Keratinocyte (primary cell): ENCODE measurements at regions not wholly inside any gene's neighbourhood (a gene's known extent, or its start where the extent isn't known, plus 50 kb on each side); places are given as distances from the start of the nearest gene placed in this dataset.

Experiments
- DNase-seq: peaks from one replicate; pipeline ENCODE4 v3.0.0-alpha.2; 2011; ENCODE audit warnings: low read depth, missing footprints, low spot score
- FAIRE-seq: peaks from 2 replicates; lab custom pipeline; 2011; peaks lifted over from hg19 to GRCh38; lab: Jason Lieb, UNC
- H2AFZ ChIP-seq: 2 replicates; pipeline ENCODE4 v1.6.0; 2012; ENCODE audit warnings: low read length, control low read depth, inconsistent platforms; ENCODE audit not compliant: control insufficient read depth
- H3K27ac ChIP-seq: 2 replicates; pipeline ENCODE4 v1.5.1; 2011; ENCODE audit warnings: low read length; ENCODE audit not compliant: control insufficient read depth, insufficient read depth
- H3K27me3 ChIP-seq: 3 replicates; pipeline ENCODE4 v1.6.0; 2011; ENCODE audit warnings: low read length; ENCODE audit not compliant: control insufficient read depth, insufficient read depth; ENCODE audit errors: extremely low read depth
- H3K36me3 ChIP-seq, 2 experiments: 2 replicates in 1 of 2; 3 replicates in 1 of 2; pipeline ENCODE4 v1.5.1; 2011; ENCODE audit warnings: low read length in 2 of 2, mild to moderate bottlenecking in 1 of 2; ENCODE audit not compliant: control insufficient read depth in 2 of 2, insufficient read depth in 2 of 2; ENCODE audit errors: extremely low read depth in 1 of 2
- H3K4me1 ChIP-seq: 3 replicates; pipeline ENCODE4 v1.5.1; 2011; ENCODE audit warnings: low read length; ENCODE audit not compliant: control insufficient read depth, insufficient read depth; ENCODE audit errors: extremely low read depth
- H3K4me2 ChIP-seq: 3 replicates; pipeline ENCODE4 v1.6.0; 2011; ENCODE audit warnings: low read depth, low read length; ENCODE audit not compliant: control insufficient read depth, insufficient read depth; ENCODE audit errors: extremely low read depth
- H3K4me3 ChIP-seq, 3 experiments: fragments of 200-600 bp in 1 of 3; sonication (generic) in 1 of 3; 2 replicates in 2 of 3; 3 replicates in 1 of 3; pipeline ENCODE4 v1.5.1; 2011 to 2016; ENCODE audit warnings: low read length in 3 of 3, mild to moderate bottlenecking in 3 of 3, control low read depth in 2 of 3, inconsistent platforms in 1 of 3, low read depth in 1 of 3, mixed read lengths in 1 of 3, mixed run types in 1 of 3, moderate library complexity in 1 of 3; ENCODE audit not compliant: control insufficient read depth in 2 of 3, insufficient read depth in 2 of 3; ENCODE audit errors: extremely low read depth in 1 of 3
- H3K79me2 ChIP-seq: 2 replicates; pipeline ENCODE4 v1.6.0; 2012; ENCODE audit warnings: low read length; ENCODE audit not compliant: control insufficient read depth, insufficient read depth
- H3K9ac ChIP-seq: 3 replicates; pipeline ENCODE4 v1.6.0; 2011; ENCODE audit warnings: low read length; ENCODE audit not compliant: control insufficient read depth, insufficient read depth; ENCODE audit errors: extremely low read depth
- H3K9me1 ChIP-seq: 3 replicates; pipeline ENCODE4 v1.6.0; 2011; ENCODE audit warnings: low read length; ENCODE audit not compliant: control insufficient read depth, insufficient read depth; ENCODE audit errors: extremely low read depth
- H3K9me3 ChIP-seq: 2 replicates; pipeline ENCODE4 v1.5.1; 2012; ENCODE audit warnings: low read depth, low read length; ENCODE audit not compliant: control insufficient read depth
- H4K20me1 ChIP-seq: 3 replicates; pipeline ENCODE4 v1.6.0; 2011; ENCODE audit warnings: low read length; ENCODE audit not compliant: control insufficient read depth, insufficient read depth; ENCODE audit errors: extremely low read depth
- EZH2 ChIP-seq: IDR thresholded peaks from one replicate; pipeline ENCODE4 v1.6.1; 2012; ENCODE audit warnings: inconsistent platforms, mild to moderate bottlenecking, low read length, moderate library complexity
- dilution Hi-C: fragments of 300-500 bp; cut with MboI; formaldehyde crosslinking; loops from one replicate; pipeline ENCODE4 v1.7.0; 2020; ENCODE audit warnings: low sequenced_read_pairs; ENCODE audit not compliant: extremely low pct_ligation_motif_present
- TF ChIP-seq, protein P1 (sequence below), 3 experiments: IDR thresholded peaks in 1 of 3; conservative IDR thresholded peaks in 1 of 3; optimal IDR thresholded peaks in 1 of 3; 2 replicates in 2 of 3; 3 replicates in 1 of 3; pipeline versions ENCODE3 to v1.5.1; 2011; ENCODE audit warnings: low read length in 3 of 3, mild to moderate bottlenecking in 3 of 3, moderate library complexity in 2 of 3, control low read depth in 1 of 3, inconsistent platforms in 1 of 3; ENCODE audit not compliant: insufficient read depth in 2 of 3; ENCODE audit errors: extremely low read depth in 1 of 3

DNA sequence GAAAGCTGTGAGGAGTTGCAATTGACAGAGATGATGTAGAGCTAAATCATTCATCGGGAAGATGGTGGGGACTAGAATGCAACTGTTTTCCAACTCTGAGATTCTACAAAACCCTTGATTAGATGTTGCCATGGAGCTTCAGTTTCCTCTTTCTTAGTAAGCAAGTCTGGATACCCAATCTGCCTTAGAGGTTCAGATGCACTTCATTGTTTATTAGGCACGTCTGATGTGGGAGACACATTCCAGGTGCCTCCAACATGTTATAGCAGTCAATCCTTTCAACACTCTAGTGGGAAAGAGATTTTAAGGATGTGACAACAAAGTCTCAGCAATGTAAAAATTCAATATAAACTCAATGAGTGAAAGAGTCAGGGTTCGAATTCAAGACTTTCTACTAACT is 291.3 kb upstream of the PHYHIPL start:
- H3K9ac ChIP-seq: no peak overlapping the region
- H2AFZ ChIP-seq: no peak overlapping the region
- DNase-seq (no peak), FAIRE-seq (no peak)
- H3K4me3 ChIP-seq: no peak overlapping the region
- H3K9me3 ChIP-seq: no peaks in the 10 kb centered on the region
- no peaks in the 10 kb centered on the region for H4K20me1 ChIP-seq
- H3K4me2 ChIP-seq: no peak overlapping the region
- no peak for TF ChIP-seq EZH2
- TF ChIP-seq, protein P1, sequence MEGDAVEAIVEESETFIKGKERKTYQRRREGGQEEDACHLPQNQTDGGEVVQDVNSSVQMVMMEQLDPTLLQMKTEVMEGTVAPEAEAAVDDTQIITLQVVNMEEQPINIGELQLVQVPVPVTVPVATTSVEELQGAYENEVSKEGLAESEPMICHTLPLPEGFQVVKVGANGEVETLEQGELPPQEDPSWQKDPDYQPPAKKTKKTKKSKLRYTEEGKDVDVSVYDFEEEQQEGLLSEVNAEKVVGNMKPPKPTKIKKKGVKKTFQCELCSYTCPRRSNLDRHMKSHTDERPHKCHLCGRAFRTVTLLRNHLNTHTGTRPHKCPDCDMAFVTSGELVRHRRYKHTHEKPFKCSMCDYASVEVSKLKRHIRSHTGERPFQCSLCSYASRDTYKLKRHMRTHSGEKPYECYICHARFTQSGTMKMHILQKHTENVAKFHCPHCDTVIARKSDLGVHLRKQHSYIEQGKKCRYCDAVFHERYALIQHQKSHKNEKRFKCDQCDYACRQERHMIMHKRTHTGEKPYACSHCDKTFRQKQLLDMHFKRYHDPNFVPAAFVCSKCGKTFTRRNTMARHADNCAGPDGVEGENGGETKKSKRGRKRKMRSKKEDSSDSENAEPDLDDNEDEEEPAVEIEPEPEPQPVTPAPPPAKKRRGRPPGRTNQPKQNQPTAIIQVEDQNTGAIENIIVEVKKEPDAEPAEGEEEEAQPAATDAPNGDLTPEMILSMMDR (optimal IDR thresholded peaks at IDR 0.05 in 1 of 3, IDR thresholded peaks at IDR 0.05 in 1 of 3, conservative IDR thresholded peaks at IDR 0.05 in 1 of 3; ENCODE audit: extremely low read depth in 1 of 3, insufficient read depth in 2 of 3, low read length in 3 of 3): no peak
- dilution Hi-C loops: no loop called here
- H3K79me2 ChIP-seq: no peaks in the 10 kb centered on the region
- H3K27me3 ChIP-seq: no peaks in the 10 kb centered on the region
- H3K9me1 ChIP-seq: no peaks in the 10 kb centered on the region
- H3K4me1 ChIP-seq: no peaks in the 10 kb centered on the region
- H3K27ac ChIP-seq: no peak overlapping the region
- no peaks in the 10 kb centered on the region for H3K36me3 ChIP-seq

DNA sequence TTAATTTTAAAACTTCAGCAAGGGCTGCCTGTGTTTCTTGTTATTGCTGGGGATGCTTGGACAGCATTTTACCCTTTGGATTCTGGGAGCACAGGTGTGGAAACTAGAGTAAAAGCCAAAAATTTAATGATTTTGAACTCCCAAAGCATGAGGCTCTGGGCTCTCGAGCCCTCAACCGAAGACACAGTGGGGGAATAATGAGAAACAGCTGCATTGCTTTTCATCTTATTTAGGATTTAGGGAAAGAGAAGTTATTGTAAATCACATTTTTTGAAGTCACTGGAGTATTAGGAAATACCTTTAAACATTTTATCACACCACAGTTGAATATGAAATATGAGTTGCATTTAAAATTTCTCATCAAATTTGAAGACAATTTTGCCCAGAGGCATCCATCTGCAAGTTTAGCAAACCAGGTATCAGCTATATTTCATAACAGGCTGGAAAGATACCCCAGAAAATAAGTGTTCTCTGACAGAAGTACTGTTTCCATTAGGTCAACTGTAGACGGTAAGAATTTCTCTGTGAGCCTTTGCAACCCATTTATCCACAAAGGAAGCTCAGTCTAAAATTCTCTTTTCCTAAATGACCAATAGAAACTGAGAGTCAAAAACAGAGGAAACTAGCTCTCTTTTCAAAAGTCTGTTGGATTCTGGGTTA is 290.6 kb upstream of the PHYHIPL start:
- FAIRE-seq: no peak

More for the DNA sequence above, 290.6 kb upstream of the PHYHIPL start:
- Histone ChIP-seq H3K9me3 (no peaks in the 10 kb centered on the region), H3K27ac (no peak overlapping the region), H3K4me3 (no peak overlapping the region), H4K20me1 (no peaks in the 10 kb centered on the region), H3K4me2 (no peak overlapping the region), H3K36me3 (no peaks in the 10 kb centered on the region), H3K9ac (no peak overlapping the region), H2AFZ (no peak overlapping the region), H3K27me3 (no peaks in the 10 kb centered on the region), H3K4me1 (no peaks in the 10 kb centered on the region), H3K79me2 (no peaks in the 10 kb centered on the region), H3K9me1 (no peaks in the 10 kb centered on the region)
- dilution Hi-C loops: no loop called here
- TF ChIP-seq, protein P1 (optimal IDR thresholded peaks at IDR 0.05 in 1 of 3, IDR thresholded peaks at IDR 0.05 in 1 of 3, conservative IDR thresholded peaks at IDR 0.05 in 1 of 3; ENCODE audit: extremely low read depth in 1 of 3, insufficient read depth in 2 of 3, low read length in 3 of 3): no peak
- TF ChIP-seq EZH2: no peak
- DNase-seq: no peak
